NOMO-1 treated with DMSO at 0.1 percent for 48 hours (cell line): ENCODE measurements at regions not wholly inside any gene's neighbourhood (a gene's known extent, or its start where the extent isn't known, plus 50 kb on each side); places are given as distances from the start of the nearest gene placed in this dataset.

Source experiments
- DNase-seq: peaks from one replicate; lab custom pipeline; 2025; ENCODE audit not compliant: unreplicated experiment; lab: John Stamatoyannopoulos, UW

GRCh38 chr15:97547381-97547780, 413.1 kb upstream of the ARRDC4 start:
- peak; percentile 25 for DNase-seq

DNA sequence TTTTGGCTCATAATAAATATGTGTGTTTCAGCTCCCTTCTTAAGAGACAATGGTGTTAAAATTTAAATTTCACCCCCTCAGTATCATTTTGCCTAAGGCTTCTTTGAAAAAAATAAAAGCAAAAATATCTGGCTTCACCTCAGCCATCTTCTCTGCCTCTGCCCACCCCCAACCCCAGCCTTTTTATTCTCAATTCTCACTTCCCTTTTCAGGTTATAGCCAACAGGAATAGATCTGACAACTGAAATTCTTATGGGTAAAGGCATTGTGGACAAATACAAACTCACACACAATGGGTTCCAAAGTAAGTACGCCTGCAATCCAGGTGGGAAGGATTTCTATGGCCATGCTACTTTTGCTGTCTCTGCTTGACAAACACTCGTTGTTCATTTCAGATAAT, 399.0 kb upstream of the ARRDC4 start:
- peak; percentile 74 for DNase-seq

GRCh38 chr15:97563516-97563915, 397.0 kb upstream of the ARRDC4 start:
- no peak for DNase-seq

- no peak for DNase-seq
Observed at GRCh38 chr15:97566961-97567360, 393.5 kb upstream of the ARRDC4 start.

- DNase-seq, result no peak
Observed at GRCh38 chr15:97567411-97567810, 393.1 kb upstream of the ARRDC4 start.

DNA sequence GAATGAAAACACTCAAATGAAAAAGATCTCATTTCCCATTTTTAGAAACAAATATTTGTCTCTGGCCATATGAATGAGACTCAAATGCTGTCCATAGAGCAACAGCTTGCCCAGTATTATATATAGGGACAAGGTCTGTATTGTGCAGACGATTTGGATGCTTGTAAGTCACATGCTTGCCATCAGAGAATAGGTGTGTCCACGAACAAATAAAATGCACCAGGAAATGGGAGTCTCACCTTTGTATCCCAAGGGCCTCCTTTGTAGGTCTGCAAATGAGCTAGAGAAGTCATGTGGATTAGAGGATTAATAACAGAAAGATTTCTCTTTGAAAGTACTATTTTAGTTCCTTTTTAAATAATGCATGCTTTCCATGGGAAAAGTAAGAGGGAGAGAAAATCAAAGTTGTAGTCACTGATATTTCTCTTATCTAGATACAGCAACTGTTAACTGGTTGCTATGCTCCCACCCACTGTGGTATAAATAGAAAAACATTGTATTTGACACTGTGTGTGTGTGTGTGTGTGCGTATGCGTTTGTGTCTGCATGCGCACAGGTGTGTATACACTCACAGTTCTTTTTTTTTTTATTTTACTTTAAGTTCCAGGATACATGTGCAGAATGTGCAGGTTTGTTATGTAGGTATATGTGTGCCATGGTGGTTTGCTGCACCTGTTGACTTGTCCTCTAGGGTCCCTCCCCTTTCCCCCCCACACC, 383.4 kb upstream of the ARRDC4 start:
- no peak for DNase-seq

- DNase-seq, result no peak
Observed at GRCh38 chr15:97585408-97585807, 375.1 kb upstream of the ARRDC4 start.

DNA sequence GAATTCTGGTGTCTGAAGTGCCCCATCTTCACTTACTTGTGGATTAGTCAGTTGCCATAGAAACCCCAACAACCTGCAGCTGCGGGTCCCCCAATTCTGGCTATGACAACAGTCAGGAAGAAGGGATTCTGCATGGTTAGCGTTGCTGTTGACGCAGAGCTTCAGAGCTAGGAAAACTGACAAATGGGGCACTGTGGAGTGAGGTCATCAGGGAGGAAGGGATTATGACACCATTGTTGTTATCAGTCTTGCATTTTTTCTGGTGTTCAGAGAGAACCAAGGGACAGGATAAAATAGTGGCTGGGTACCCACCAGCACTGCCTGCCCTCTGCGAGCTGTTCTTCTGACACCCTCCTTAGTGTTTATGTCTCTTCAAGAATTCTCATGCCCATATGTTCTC, 367.7 kb upstream of the ARRDC4 start:
- DNase-seq, result no peak

DNA sequence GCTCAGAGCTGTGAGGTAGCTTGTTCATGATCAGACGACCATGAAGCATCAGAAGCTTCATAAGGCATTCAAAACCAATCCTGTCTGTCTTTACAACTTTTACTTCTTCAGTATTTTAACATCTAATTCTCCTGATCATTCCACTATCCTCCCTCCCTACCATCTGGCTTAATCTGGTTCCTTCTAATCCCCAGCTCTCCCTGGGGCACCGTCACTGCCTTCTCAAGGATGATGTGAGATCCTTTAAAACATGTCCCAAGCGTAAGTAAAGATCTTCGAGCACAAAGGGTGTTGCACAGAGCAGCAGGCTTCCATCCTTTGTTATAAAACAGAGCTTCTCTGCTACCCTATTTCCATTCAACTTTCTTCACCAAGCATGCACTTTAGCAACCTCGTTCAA, 362.7 kb upstream of the ARRDC4 start:
- DNase-seq, result no peak

DNA sequence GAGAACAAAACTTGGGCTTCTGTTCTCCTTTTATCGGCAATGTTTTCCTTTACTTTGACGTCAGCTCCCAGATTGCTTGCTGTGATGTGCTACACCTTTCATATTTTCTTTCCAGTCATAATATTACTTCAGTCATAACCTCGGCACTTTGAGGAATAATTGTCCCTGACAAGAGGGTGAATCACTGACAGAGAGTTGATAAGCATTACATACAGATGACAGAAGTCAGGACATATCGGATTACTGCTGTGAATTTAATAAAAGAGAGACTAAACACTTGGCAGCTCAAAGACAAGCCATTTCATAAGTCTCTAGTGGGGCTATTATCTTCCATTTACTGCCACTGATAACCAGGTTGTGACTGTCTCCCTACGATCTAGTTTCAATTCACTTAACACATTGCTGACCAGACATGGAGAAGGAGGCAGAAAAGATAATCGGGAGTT, 362.1 kb upstream of the ARRDC4 start:
- DNase-seq, result no peak

DNA sequence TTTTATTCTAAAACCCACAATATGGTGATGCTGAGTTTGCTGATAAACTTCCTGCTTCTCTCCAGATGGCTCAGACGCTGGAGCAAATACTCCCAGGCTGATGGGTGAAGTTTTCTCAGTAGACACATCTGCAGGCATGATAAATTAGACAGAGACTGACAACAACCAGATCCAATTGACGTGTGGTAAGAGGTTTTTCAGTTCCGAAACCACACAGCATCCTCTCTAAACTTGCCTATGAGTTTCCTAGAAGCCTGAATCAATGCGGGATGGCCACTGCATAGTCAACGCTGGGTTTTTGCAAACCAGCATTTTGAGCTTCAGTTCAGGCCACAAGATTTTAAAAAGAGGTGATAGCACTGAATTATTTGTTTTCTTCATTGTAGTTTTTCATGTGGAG, 360.3 kb upstream of the ARRDC4 start:
- DNase-seq, result no peak

DNA sequence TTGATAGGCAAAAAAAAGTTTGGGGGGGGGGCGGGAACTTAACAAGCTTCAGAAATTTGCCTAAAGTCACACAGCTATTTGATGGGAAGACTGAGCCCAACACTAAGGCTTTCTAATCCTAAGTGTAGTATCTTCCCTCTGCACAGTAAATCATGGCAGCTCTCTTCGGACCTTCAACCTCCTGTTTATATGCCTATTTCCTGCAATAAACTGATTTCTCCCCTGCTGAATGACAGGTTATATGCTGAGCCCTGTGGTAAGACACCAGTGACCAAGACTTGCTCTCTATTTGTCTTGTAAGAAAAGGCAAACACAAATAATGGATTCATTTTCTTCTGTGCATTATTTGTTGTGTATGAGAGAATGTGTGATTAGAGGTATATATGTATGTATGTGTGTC, 355.8 kb upstream of the ARRDC4 start:
- DNase-seq, result no peak

DNA sequence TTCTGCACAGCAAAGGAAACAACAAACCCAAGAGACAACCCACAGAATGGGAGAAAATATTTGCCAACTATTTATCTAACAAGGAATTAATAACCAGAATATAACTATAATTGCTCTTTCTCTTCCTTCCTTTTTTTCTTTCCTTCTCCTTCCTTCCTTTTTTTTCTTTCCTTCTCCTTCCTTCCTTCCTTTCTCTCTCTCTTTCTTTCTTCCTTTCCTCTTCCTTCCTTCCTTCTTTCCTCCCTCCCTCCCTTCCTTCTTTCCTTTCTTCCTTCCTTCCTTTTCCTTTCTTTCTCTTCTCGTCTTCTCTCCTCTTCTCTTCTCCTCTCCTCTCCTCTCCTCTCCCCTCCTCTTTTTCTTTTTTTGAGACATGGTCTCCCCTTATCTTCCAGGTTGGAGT, 345.4 kb upstream of the ARRDC4 start:
- DNase-seq, result no peak

DNA sequence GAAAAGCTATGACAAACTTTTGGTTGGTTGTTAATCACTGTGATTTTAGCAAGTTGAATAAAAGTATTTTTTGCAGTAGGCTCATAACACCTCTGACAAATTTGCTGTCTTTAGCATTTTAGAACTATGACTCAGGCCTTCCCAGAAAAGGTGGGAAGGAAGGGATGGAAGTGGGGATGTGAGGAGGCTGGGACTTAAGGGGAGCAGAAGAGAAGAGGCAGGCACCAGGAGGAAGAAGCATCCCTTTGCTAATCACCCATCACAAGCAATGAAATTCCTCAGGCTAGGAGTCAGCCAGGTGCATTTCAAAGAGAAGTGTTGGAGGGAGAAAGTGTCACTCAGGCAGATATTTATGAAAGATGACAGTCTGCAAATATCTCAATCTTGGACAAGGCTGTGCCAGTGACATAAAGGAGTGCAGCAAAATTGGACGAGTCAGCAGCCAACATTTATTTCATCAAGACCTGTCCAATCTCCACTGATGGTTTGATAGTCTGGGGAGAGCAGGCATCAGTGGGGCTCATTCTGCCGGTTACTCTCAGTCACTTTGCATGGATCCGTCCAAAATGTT, 337.3 kb upstream of the ARRDC4 start:
- DNase-seq, result no peak

DNA sequence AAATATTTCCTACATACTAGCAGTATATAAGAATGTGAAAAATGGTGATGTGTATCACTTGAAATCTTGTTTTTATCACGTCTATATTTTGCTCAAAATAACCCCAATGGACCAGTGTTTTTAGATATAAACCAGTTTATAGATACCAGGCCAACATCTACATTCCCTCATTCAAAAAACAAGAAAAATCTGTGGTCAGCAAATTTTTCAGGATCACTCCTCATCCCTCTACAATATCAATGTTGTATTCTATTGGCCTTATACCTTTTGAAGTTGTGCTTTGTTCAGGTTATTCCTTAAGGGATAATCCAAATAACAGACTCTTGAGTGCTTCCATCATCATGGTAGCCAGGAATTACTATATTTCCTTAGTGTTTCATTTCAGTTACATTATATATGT, 332.9 kb upstream of the ARRDC4 start:
- DNase-seq, result no peak

- no peak for DNase-seq
Observed at GRCh38 chr15:97645758-97646157, 314.7 kb upstream of the ARRDC4 start.

- no peak for DNase-seq
Observed at GRCh38 chr15:97648728-97649127, 311.8 kb upstream of the ARRDC4 start.

DNA sequence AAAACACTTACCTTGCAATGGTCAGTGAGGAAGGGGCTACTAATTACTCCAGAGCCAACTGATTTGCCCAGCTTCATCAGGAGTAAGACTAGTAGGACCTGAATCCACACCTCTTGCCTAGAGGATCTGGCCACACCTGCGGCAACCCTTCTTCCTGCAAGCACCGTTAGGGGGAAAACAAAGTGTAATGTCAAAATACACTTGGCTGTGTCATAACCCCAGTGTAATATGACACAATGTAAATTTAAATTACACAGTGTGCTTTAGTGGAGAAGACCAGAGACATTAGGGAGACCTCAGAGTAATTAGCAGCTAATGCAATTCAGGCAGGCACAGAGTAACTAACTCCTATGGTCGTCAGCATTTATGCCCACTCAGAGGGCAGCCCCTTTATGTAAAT, 308.5 kb upstream of the ARRDC4 start:
- no peak for DNase-seq

- DNase-seq, result no peak
Observed at GRCh38 chr15:97652700-97653167, 307.8 kb upstream of the ARRDC4 start.

GRCh38 chr15:97653896-97654295, 306.6 kb upstream of the ARRDC4 start:
- DNase-seq, result no peak

GRCh38 chr15:97654481-97655076, 305.9 kb upstream of the ARRDC4 start:
- peak; percentile 59 for DNase-seq

GRCh38 chr15:97661796-97662195, 298.7 kb upstream of the ARRDC4 start:
- no peak for DNase-seq
